ENCODE measurements at regions not wholly inside any gene's neighbourhood (a gene's known extent, or its start where the extent isn't known, plus 50 kb on each side); places are given as distances from the start of the nearest gene placed in this dataset.

DNA sequence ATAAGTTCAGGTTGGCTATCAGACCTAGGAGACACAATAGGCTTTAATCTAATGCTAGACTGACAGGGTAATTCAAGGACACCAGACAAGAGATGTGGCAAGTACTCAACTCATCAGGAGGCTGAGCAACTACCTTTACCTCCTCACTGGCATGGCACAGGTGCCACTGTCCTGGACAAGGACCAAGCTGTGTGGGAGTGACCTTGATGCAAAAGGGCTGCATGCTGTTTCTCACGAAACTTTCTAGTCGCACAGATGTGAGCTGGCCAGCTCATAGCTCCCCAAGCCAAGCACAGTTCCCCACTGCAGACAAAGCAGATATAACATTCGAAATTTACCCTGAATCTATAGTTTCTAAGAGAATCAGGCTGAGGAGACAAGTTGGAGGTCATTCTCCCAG lies 207.6 kb upstream of the GHITM start:
- H3K36me3 ChIP-seq: no peaks in the 10 kb centered on the region
- no peaks in the 10 kb centered on the region for H3K27me3 ChIP-seq
- no peak overlapping the region for H3K4me3 ChIP-seq (ENCODE audit: low read depth, low read length)
- TF ChIP-seq, protein P1, sequence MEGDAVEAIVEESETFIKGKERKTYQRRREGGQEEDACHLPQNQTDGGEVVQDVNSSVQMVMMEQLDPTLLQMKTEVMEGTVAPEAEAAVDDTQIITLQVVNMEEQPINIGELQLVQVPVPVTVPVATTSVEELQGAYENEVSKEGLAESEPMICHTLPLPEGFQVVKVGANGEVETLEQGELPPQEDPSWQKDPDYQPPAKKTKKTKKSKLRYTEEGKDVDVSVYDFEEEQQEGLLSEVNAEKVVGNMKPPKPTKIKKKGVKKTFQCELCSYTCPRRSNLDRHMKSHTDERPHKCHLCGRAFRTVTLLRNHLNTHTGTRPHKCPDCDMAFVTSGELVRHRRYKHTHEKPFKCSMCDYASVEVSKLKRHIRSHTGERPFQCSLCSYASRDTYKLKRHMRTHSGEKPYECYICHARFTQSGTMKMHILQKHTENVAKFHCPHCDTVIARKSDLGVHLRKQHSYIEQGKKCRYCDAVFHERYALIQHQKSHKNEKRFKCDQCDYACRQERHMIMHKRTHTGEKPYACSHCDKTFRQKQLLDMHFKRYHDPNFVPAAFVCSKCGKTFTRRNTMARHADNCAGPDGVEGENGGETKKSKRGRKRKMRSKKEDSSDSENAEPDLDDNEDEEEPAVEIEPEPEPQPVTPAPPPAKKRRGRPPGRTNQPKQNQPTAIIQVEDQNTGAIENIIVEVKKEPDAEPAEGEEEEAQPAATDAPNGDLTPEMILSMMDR (IDR thresholded peaks at IDR 0.05; ENCODE audit: low read depth, low read length): no peak
- DNase-seq: no peak
- no peaks in the 10 kb centered on the region for H3K9me3 ChIP-seq
- H3K4me1 ChIP-seq: peaks cover 27% of the 10 kb centered on the region

DNA sequence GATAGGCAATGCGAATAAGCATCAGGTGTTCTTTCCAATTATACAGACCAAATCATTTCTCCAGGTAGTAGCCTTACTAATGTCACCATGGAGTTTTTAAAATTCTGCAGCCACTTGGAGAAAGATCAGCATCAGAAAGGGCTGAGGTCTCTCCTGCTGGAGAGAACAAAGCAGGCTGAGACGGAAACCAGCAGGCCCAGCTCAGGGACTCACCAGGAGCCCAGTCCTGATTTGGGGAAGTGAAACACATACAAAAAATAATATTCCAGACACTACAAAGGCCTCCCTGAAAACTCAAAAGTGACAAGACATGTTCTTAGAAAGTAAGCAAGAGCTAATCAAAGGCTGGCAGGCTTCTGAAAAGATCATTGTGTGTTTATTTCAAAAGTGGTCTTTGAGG lies 207.1 kb upstream of the GHITM start:
- peaks cover 27% of the 10 kb centered on the region for H3K4me1 ChIP-seq
- TF ChIP-seq, protein P1 (IDR thresholded peaks at IDR 0.05; ENCODE audit: low read depth, low read length): no peak
- H3K27me3 ChIP-seq: no peaks in the 10 kb centered on the region
- no peaks in the 10 kb centered on the region for H3K36me3 ChIP-seq
- no peaks in the 10 kb centered on the region for H3K9me3 ChIP-seq
- no peak for DNase-seq
- no peak overlapping the region for H3K4me3 ChIP-seq (ENCODE audit: low read depth, low read length)

DNA sequence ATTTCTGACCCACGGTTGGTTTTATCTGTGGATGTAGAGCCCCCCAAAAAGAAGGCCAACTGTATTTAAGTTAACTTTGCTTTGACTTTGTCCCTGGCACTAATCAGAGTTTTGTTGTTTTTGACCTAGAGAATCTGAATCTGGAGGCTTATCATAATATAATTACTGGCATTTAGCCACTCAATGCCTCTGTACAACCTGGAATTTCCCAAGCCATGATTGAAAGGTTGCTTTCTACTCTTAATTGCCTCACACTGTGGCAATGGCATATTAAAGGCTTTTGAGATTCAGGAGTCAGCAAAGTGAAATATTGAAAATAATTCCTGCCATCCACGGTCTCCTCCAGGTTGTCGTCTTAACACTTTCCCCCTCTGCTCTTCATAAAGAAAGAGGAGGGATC lies 205.2 kb upstream of the GHITM start:
- Histone ChIP-seq H3K36me3 (no peaks in the 10 kb centered on the region), H3K4me3 (ENCODE audit: low read depth, low read length) (no peak overlapping the region), H3K27me3 (no peaks in the 10 kb centered on the region), H3K9me3 (no peaks in the 10 kb centered on the region), H3K4me1 (peaks cover 31% of the 10 kb centered on the region)
- no peak for DNase-seq
- TF ChIP-seq, protein P1 (IDR thresholded peaks at IDR 0.05; ENCODE audit: low read depth, low read length): no peak

DNA sequence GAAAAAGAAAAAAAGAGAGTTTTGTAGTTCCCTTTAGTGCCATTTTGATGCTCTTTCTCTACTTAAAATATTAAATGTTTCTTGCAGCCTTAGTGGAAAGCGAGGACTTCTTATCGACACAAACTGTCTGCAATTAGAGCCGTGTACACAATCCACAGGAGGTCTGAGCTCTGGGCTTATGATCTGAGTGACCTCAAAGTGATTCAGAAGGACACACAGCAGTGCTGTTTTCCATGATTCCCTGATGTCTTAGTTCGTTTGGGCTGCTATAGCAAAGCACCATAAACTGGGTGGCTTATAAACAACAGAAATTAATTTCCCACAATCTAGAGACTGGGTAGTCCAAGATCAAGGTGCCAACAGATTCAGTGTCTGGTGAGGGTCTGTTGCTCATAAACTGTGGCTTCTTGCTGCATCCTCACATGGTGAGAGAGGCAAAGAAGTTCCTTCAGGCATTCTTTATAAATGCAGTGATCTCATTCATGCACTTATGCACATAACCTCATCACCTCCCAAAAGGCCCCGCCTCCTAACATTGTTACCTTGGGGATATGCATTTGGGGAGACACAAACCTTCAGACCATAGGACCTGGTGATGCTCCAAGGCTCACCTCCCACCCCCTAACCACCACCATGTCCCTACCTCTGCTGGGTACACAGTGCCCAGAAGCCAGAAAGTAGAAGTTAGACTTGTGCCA lies 204.5 kb upstream of the GHITM start:
- Histone ChIP-seq H3K9me3 (no peaks in the 10 kb centered on the region), H3K36me3 (no peaks in the 10 kb centered on the region), H3K4me1 (peaks cover 23% of the 10 kb centered on the region), H3K27me3 (no peaks in the 10 kb centered on the region), H3K4me3 (ENCODE audit: low read depth, low read length) (no peak overlapping the region)
- no peak for DNase-seq
- TF ChIP-seq, protein P1 (IDR thresholded peaks at IDR 0.05; ENCODE audit: low read depth, low read length): no peak

DNA sequence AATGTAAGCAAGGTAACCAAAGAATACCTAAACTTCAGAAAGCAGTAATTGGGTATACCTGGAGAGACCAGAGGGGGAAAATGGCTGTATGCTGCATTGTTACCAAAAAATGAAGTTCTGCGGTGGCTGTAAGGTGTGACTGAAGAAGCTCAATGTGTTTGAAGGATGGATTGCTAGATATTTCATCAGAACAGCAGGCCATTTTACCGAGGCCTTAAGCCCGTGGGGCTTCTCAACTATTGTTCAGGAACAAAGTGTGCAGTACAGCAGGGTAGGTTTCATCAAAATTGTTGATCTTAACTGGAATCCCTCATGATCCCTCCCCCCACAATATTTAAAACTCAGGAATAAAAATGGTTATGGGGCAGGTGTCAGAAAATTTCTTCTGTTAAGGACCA lies 204.0 kb upstream of the GHITM start:
- Histone ChIP-seq H3K36me3 (no peaks in the 10 kb centered on the region), H3K4me3 (ENCODE audit: low read depth, low read length) (no peak overlapping the region; the same call in 1 of the 2 replicates), H3K27me3 (no peaks in the 10 kb centered on the region), H3K9me3 (no peaks in the 10 kb centered on the region), H3K4me1 (peaks cover 23% of the 10 kb centered on the region)
- TF ChIP-seq, protein P1 (IDR thresholded peaks at IDR 0.05; ENCODE audit: low read depth, low read length): no peak
- DNase-seq: no peak

DNA sequence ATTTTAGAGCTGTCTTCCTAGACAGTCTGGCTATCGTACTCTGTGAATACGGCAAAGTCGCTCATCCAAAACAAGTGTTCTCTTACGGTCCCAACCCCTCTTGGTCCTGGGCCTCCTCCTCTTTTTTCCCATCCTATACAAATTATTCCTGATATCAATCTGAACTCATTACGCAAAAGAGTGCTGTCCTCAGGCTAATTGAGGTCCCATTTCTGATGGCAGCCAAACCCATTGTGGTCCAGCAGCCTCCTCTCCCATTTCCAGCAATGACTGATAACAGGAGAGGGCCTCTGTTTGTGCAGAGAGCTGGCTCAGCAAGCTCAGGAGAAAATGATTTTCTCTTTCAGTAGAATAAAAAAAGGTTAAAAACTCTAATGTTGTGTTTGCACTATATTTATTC lies 203.4 kb upstream of the GHITM start:
- TF ChIP-seq, protein P1 (IDR thresholded peaks at IDR 0.05; ENCODE audit: low read depth, low read length): no peak
- Histone ChIP-seq H3K27me3 (no peaks in the 10 kb centered on the region), H3K36me3 (no peaks in the 10 kb centered on the region), H3K4me3 (ENCODE audit: low read depth, low read length) (no peak overlapping the region; the same call in 1 of the 2 replicates), H3K9me3 (no peaks in the 10 kb centered on the region), H3K4me1 (peaks cover 23% of the 10 kb centered on the region)
- DNase-seq: peak; percentile 62

Measured in BE2C (cell line).